Activated CD8-positive, alpha-beta T cell treated with anti-CD3 and anti-CD28 coated beads, Interleukin-2, amount 10 ng/mL, durations not matched to agents 7 days and 5 days (primary cell): ENCODE measurements at regions not wholly inside any gene's neighbourhood (a gene's known extent, or its start where the extent isn't known, plus 50 kb on each side); places are given as distances from the start of the nearest gene placed in this dataset.

ENCODE experiments used
- ATAC-seq: fragments of 150-1000 bp; cut with Tn5 transposase; one replicate; pipeline ENCODE4 v1.10.0; 2021; ENCODE audit warnings: moderate library complexity
- CTCF ChIA-PET: fragments of 350-600 bp; sonication (Branson Sonifier 250); formaldehyde crosslinking; loops from one replicate; lab custom pipeline; 2021; ENCODE audit warnings: antibody characterized with exemption; lab: Charles Lee
- POLR2A ChIA-PET: fragments of 350-600 bp; sonication (Branson Sonifier 250); formaldehyde crosslinking; loops from one replicate; lab custom pipeline; 2021; ENCODE audit warnings: antibody characterized with exemption; lab: Charles Lee
- DNase-seq: peaks from one replicate; pipeline ENCODE4 v3.0.0-alpha.2; 2020
- H3K27ac Mint-ChIP-seq: one replicate; pipeline ENCODE4 v1.8.0; 2021; ENCODE audit warnings: mild to moderate bottlenecking, mixed read lengths
- H3K27me3 Mint-ChIP-seq: one replicate; pipeline ENCODE4 v1.8.0; 2021; ENCODE audit warnings: low read depth, mixed read lengths
- H3K36me3 Mint-ChIP-seq: one replicate; pipeline ENCODE4 v1.8.0; 2021; ENCODE audit warnings: low read depth, mixed read lengths
- H3K4me1 Mint-ChIP-seq: one replicate; pipeline ENCODE4 v1.8.0; 2021; ENCODE audit warnings: low read depth, mixed read lengths
- H3K4me3 Mint-ChIP-seq: one replicate; pipeline ENCODE4 v1.8.0; 2021; ENCODE audit warnings: mild to moderate bottlenecking, mixed read lengths
- H3K9me3 Mint-ChIP-seq: one replicate; pipeline ENCODE4 v1.8.0; 2022; ENCODE audit warnings: mixed read lengths; ENCODE audit not compliant: insufficient read depth

DNA sequence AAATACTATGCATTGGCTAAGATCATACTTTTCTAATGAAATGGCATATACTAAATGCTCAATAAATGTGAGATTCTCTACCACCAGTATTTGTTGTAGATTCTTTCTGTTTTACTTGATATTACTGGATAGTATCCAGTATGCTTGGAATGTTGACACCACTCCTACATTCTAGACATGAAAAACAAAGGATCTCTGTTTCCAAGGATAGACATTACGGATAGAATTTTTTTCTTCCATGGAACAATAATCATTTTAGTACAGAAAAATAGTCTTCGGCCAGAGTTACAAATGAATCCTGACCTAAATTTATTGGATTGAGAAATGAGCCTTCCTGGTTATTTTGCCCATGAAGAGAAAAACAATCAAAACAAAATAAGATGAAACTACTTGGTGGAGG, 258.2 kb upstream of the NT5E start:
- Mint-ChIP-seq H3K4me1 (no peaks in the 10 kb centered on the region), H3K4me3 (no peak overlapping the region), H3K36me3 (no peaks in the 10 kb centered on the region), H3K9me3 (peaks cover 14% of the 10 kb centered on the region), H3K27ac (no peak overlapping the region), H3K27me3 (no peaks in the 10 kb centered on the region)
- ATAC-seq, result no peak
- CTCF ChIA-PET, result no interaction called here
- POLR2A ChIA-PET, result no interaction called here
- DNase-seq, result no peak

DNA sequence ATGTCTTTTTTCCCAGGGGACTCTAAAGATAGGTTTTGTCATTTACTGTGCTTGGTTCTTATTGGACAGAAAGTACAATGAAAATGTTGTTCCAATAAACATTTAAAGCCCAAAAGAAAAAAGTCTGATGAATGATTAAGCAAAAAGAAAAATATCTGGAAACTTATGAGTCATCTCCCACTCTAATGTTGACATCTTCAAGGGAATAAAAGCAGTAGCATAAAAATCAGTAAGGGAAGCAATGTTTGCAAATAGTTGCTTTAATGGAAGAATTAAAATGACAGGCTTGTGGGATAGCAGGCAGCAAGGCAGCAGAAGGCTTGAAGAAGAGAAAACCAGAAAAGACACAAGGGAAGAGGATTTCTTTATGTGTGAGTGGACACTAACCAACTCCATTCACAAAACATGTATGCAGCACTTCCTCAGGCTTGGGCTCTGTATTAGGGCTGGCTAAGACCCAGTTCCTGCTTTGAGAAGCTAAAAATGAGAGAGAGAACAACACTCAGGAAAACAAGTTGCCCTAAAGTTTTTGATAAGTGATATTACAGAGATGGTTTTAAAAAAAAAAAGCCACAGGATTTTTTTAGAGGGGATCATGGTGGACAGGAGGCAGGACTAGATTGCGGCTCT, 263.2 kb upstream of the NT5E start:
- POLR2A ChIA-PET, result no interaction called here
- Mint-ChIP-seq H3K27me3 (no peaks in the 10 kb centered on the region), H3K4me3 (no peak overlapping the region), H3K27ac (no peak overlapping the region), H3K36me3 (no peaks in the 10 kb centered on the region), H3K9me3 (peaks cover 11% of the 10 kb centered on the region), H3K4me1 (no peaks in the 10 kb centered on the region)
- ATAC-seq (no peak), DNase-seq (no peak)
- CTCF ChIA-PET, result no interaction called here

DNA sequence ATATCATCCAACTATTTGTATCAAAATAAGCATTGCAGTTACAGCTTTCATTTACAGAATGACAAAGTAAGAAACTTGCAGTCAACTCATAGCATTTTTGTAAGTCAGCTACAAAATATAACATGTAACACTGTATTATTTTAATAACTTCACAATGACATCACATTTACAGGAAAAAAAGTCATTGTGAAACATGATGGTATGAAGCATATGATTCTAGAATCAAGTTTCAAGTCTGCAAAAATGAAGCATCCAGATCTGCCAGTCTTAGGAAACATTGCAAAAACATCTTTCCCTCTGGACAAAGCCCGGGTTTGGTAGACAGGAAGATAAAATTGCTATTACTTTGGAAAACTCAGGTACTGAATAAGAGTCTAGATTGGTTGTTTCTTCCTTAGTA, 263.9 kb upstream of the NT5E start:
- POLR2A ChIA-PET, result interaction anchor here (0.7 kb wide), 1 partner anchor 47 kb away, joined by 3 read pairs; no protein-coding TSS in a partner anchor
- Mint-ChIP-seq H3K4me3 (no peak overlapping the region), H3K4me1 (no peaks in the 10 kb centered on the region), H3K27ac (no peak overlapping the region), H3K36me3 (no peaks in the 10 kb centered on the region), H3K27me3 (no peaks in the 10 kb centered on the region), H3K9me3 (peaks cover 5% of the 10 kb centered on the region)
- ATAC-seq, result no peak
- DNase-seq, result no peak
- CTCF ChIA-PET, result no interaction called here

DNA sequence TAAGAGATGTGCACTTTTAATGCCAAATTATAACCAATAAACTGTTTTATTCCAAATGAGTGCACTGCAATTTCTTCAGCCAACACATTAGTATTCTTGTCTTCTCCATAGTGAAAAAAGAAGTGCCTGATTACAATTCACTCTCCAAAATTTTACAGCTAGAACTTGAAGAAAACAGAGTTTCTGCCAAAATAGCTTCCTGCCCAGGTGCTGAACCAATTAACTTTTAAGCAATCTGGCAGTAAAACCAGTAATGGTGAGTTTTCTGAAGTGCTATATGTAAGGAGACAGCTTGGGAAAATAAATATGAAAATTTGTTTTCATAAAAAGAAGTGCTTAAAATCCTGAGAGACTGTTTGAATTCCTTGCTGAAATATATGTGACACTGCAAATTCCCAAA, 266.0 kb upstream of the NT5E start:
- POLR2A ChIA-PET, result no interaction called here
- no peak overlapping the region for H3K27ac Mint-ChIP-seq
- ATAC-seq, result no peak

DNA sequence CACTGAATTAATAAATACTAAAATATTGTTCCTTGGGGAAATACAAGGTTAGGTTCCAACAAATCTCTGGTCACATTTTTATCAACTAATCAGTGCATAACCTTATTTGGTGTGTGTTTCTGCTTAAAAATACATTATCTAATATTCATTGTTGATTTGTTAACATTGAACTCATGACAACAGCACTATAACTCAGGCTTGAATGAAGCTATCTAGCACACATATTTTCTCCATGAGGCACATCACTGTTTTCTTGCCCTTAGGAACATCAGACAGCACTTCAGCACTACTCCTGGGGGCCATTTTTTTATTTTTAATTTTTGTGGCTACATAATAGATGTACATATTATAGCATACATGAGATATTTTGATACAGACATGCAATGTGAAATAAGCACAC, 277.2 kb upstream of the NT5E start:
- Mint-ChIP-seq H3K9me3 (no peaks in the 10 kb centered on the region), H3K4me1 (no peaks in the 10 kb centered on the region), H3K36me3 (no peaks in the 10 kb centered on the region), H3K27ac (no peak overlapping the region), H3K27me3 (no peaks in the 10 kb centered on the region), H3K4me3 (no peak overlapping the region)
- ATAC-seq (no peak), DNase-seq (no peak)
- ChIA-PET POLR2A (no interaction called here), CTCF (no interaction called here)

More for the DNA sequence above, 266.0 kb upstream of the NT5E start:
- H3K4me1 Mint-ChIP-seq, result no peaks in the 10 kb centered on the region
- no peaks in the 10 kb centered on the region for H3K36me3 Mint-ChIP-seq
- no peaks in the 10 kb centered on the region for H3K27me3 Mint-ChIP-seq
- no peak for DNase-seq
- H3K9me3 Mint-ChIP-seq, result no peaks in the 10 kb centered on the region
- CTCF ChIA-PET, result no interaction called here
- no peak overlapping the region for H3K4me3 Mint-ChIP-seq

DNA sequence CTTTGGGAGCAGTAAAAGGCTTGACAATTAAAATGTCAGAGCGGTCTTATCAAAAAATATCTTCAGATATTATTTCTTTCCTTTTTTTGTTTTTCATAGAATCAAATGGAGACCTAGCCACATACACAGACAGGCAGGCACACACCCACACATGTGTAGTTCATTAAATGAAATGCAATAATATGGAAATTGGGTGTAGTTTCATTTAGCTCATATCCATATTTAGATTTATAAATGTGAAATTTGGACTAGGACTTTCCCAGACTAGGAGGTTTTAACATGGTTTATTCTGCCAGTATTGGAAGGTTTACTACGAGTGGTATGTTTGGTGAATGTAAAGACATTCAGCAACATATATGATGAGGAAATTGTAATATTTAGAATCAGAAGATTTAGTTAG, 277.7 kb upstream of the NT5E start:
- DNase-seq (no peak), ATAC-seq (no peak)
- Mint-ChIP-seq H3K36me3 (no peaks in the 10 kb centered on the region), H3K27ac (no peak overlapping the region), H3K27me3 (no peaks in the 10 kb centered on the region), H3K9me3 (no peaks in the 10 kb centered on the region), H3K4me3 (no peak overlapping the region), H3K4me1 (no peaks in the 10 kb centered on the region)
- CTCF ChIA-PET, result no interaction called here
- POLR2A ChIA-PET, result no interaction called here

DNA sequence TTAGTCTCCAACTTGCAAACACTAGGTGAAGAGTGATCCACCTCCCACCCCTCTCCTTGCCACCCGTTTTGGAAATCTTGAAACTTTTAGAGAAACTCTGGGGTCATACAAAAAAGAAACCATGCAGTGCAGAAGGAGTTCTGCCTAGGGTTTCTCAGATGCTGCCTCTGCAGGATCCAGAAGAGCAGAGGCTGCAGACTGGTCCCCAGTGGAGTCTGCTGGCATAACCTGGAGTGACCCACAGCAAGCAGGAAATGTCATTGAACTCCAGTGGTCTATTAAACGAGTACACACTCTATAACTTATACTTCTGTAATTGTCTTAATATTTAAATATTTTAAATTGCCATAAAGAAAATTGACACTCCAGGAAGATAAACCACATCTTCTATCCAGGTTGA, 280.7 kb upstream of the NT5E start:
- Mint-ChIP-seq H3K4me1 (no peaks in the 10 kb centered on the region), H3K27ac (no peak overlapping the region), H3K9me3 (no peaks in the 10 kb centered on the region), H3K27me3 (no peaks in the 10 kb centered on the region), H3K36me3 (no peaks in the 10 kb centered on the region), H3K4me3 (no peak overlapping the region)
- POLR2A ChIA-PET, result no interaction called here
- DNase-seq (no peak), ATAC-seq (no peak)
- CTCF ChIA-PET, result no interaction called here

DNA sequence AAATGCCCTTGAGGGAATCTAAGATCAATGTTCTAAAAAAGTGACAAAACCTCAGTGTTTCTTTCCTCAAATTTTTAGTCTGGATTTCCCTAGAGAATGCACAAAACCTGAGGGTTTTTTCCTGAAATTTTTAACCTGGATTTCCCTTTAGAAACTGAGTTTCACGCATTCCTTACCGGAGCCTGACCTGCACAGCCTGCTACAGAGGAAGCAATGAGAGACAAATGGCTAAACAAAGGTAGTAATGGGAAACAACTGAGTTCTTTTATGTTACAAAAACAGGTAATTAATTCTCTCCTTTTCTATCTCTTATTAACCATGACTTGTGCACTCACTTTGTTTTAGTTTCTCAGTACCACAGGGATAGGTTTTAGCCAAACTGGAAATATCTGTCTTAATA, 281.7 kb upstream of the NT5E start:
- H3K4me3 Mint-ChIP-seq, result no peak overlapping the region
- DNase-seq (no peak), ATAC-seq (no peak)
- CTCF ChIA-PET, result no interaction called here
- POLR2A ChIA-PET, result no interaction called here
- H3K27ac Mint-ChIP-seq, result no peak overlapping the region
- H3K36me3 Mint-ChIP-seq, result no peaks in the 10 kb centered on the region
- H3K27me3 Mint-ChIP-seq, result no peaks in the 10 kb centered on the region
- no peaks in the 10 kb centered on the region for H3K4me1 Mint-ChIP-seq
- no peaks in the 10 kb centered on the region for H3K9me3 Mint-ChIP-seq

DNA sequence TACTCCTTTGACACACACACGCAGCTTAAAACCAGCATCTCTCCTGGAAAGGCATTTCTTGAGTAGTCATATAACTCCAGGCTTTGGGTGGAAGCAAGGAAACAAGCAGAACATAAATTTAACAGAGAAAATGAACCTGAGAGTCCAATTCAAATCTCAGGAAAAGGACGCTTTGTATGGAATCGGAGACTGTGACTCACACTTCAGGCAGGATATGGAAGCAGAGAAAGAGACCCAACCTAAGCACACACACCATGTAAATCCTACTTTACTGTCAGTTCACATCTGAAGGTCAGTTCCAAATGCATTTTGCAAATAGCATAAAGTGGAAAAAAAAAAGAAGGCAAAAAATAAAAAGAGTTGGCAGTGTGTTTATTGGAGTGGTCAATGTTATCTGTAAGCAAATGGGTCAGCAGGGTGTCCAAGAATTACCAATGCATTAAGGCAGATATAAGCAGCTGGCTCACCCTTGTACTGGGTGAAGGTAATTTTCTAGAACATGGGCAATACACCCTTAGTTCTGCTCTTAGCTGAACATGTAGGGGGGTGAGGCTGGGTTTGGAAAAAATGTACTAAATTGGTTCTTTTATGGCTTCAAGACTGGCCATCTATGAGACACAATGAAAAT, 283.7 kb upstream of the NT5E start:
- H3K36me3 Mint-ChIP-seq, result no peaks in the 10 kb centered on the region
- no peaks in the 10 kb centered on the region for H3K9me3 Mint-ChIP-seq
- POLR2A ChIA-PET, result no interaction called here
- no peak overlapping the region for H3K27ac Mint-ChIP-seq
- no peaks in the 10 kb centered on the region for H3K27me3 Mint-ChIP-seq
- DNase-seq, result no peak
- H3K4me3 Mint-ChIP-seq, result no peak overlapping the region
- CTCF ChIA-PET, result no interaction called here
- no peaks in the 10 kb centered on the region for H3K4me1 Mint-ChIP-seq
- no peak for ATAC-seq

DNA sequence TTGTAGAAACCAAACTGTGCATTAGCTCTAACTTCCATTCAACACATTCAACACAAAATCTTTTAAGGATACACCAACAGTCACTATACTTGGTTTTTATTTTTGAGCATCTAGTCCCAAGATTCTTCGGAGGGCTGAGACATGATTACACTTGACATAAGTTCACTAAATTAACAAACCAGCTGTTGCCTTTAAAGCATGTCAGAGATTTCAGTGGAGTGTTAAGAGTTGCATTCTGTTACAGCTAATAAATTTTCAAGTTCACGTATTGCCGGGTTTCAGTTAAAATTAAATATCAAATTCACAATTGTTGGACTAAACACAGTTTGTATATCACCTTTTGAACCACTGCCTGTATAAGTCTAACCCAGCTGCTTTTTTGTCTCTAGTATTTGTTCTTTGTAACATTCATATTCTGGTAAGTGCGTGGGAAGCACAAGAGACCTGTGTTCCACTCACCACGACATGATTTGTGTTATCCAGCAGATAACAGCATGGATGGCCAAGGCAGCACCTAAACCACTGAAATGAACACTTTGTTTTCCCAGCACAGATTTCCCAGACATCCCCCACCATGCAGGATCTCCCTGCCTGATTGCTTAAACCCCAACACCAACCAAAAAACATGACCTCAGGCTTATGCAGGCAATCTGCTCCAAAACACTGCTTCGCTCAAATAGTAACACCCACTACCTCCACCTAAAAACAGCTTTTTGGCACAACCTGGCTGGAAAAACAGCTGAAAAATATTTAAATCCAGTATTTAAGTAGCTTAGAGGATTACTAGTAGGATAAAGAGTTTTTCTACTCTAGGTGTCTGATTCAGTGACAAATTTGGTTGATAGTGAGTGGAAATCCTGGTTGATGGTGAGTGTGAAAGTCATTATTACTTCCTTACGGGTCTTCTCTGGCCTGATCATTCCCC, 286.5 kb upstream of the NT5E start:
- H3K27ac Mint-ChIP-seq, result no peak overlapping the region
- POLR2A ChIA-PET, result no interaction called here
- H3K4me1 Mint-ChIP-seq, result no peaks in the 10 kb centered on the region
- ATAC-seq (no peak), DNase-seq (no peak)
- H3K4me3 Mint-ChIP-seq, result no peak overlapping the region
- CTCF ChIA-PET, result no interaction called here
- H3K36me3 Mint-ChIP-seq, result no peaks in the 10 kb centered on the region
- H3K9me3 Mint-ChIP-seq, result no peaks in the 10 kb centered on the region
- H3K27me3 Mint-ChIP-seq, result no peaks in the 10 kb centered on the region

DNA sequence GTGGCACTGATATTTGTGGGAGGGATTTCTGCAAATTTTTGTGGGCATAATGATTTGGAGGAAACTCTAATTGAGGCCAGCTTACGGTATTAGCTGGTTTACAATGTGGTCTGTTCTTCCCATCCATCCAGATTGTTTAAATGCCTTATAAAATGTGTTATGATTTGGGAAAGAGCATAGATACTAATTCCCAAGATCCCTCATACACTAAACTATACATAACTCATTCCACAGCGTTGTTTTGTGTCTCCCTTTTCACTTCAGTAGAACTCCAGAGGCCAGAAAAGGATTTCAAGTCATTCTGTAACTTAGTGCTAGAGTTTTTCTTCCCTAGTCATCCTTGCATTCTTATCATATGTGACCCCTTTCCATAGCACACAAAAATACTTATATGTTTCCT, 292.6 kb upstream of the NT5E start:
- POLR2A ChIA-PET, result no interaction called here
- H3K36me3 Mint-ChIP-seq, result no peaks in the 10 kb centered on the region

DNA sequence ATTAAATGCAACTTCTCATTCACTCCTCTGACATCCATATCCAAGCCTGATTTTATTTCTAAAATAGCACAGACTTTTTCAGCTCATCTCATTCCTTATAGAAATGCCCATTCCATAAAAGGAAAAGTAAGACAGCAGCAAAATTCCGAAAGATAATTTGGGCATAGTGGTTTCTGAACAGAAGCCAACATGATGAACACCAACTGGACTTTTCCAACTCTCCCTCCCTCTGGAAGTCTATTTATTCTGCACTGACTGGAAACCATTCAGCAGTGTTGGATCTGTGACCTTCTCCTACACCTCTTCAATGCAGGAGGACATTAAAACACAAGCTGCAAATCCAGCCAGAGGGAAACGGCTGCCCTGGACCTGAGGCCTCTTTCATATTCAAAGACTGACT, 306.2 kb upstream of the NT5E start:
- no peaks in the 10 kb centered on the region for H3K9me3 Mint-ChIP-seq
- H3K27ac Mint-ChIP-seq, result no peak overlapping the region
- H3K4me1 Mint-ChIP-seq, result no peaks in the 10 kb centered on the region
- H3K36me3 Mint-ChIP-seq, result no peaks in the 10 kb centered on the region
- no peak for DNase-seq
- no peak for ATAC-seq
- POLR2A ChIA-PET, result no interaction called here
- no peak overlapping the region for H3K4me3 Mint-ChIP-seq
- CTCF ChIA-PET, result no interaction called here
- no peaks in the 10 kb centered on the region for H3K27me3 Mint-ChIP-seq

More for the DNA sequence above, 292.6 kb upstream of the NT5E start:
- Mint-ChIP-seq H3K4me3 (no peak overlapping the region), H3K9me3 (no peaks in the 10 kb centered on the region), H3K27me3 (no peaks in the 10 kb centered on the region), H3K27ac (no peak overlapping the region), H3K4me1 (no peaks in the 10 kb centered on the region)
- CTCF ChIA-PET, result no interaction called here
- no peak for ATAC-seq
- DNase-seq, result no peak
